GM12873 (cell line): ENCODE measurements at regions not wholly inside any gene's neighbourhood (a gene's known extent, or its start where the extent isn't known, plus 50 kb on each side); places are given as distances from the start of the nearest gene placed in this dataset.

Source experiments
- CTCF ChIP-seq: IDR thresholded peaks from 2 replicates; pipeline ENCODE4 v1.5.1; 2012; ENCODE audit warnings: low read depth, mild to moderate bottlenecking, moderate library complexity, low read length, control low read depth; ENCODE audit not compliant: insufficient read depth; ENCODE audit errors: missing control alignments

- no peak for TF ChIP-seq CTCF
Observed at GRCh38 chr4:125624951-125625350, 310.2 kb downstream of the FAT4 start.

- TF ChIP-seq CTCF, result no peak
Observed at GRCh38 chr4:125626946-125627345, 312.2 kb downstream of the FAT4 start.

- no peak for TF ChIP-seq CTCF
Observed at GRCh38 chr4:125639182-125639621, 324.4 kb downstream of the FAT4 start.

GRCh38 chr4:125641611-125642010, 326.9 kb downstream of the FAT4 start:
- TF ChIP-seq CTCF, result no peak

- TF ChIP-seq CTCF, result no peak
Observed at GRCh38 chr4:125642645-125643044, 327.9 kb downstream of the FAT4 start.

- TF ChIP-seq CTCF, result no peak
Observed at GRCh38 chr4:125649452-125649851, 334.7 kb downstream of the FAT4 start.

GRCh38 chr4:125650557-125650956, 335.8 kb downstream of the FAT4 start:
- TF ChIP-seq CTCF, result no peak
